ENCODE measurements at regions not wholly inside any gene's neighbourhood (a gene's known extent, or its start where the extent isn't known, plus 50 kb on each side); places are given as distances from the start of the nearest gene placed in this dataset.

- H3K4me2 ChIP-seq (ENCODE audit: extremely low read depth, insufficient read depth, low read length): no peak overlapping the region
- H2AFZ ChIP-seq (ENCODE audit: low read length): no peak overlapping the region
- no peaks in the 10 kb centered on the region for H3K79me2 ChIP-seq (ENCODE audit: control insufficient read depth, insufficient read depth, low read length)
- no peaks in the 10 kb centered on the region for H3K4me1 ChIP-seq (ENCODE audit: control insufficient read depth, extremely low read depth, insufficient read depth, low read length)
- TF ChIP-seq EZH2 (IDR thresholded peaks at IDR 0.05; ENCODE audit: low read length, missing control alignments) (no peak), CTCF (conservative IDR thresholded peaks at IDR 0.05 in 1 of 2, IDR thresholded peaks at IDR 0.05 in 1 of 2; ENCODE audit: low read depth in 1 of 2, low read length in 2 of 2) (no peak)
- no peak overlapping the region for H3K9ac ChIP-seq (ENCODE audit: insufficient read depth, low read length)
- H3K27me3 ChIP-seq (ENCODE audit: control insufficient read depth, insufficient read depth, low read length): no peaks in the 10 kb centered on the region
- no peak for DNase-seq (ENCODE audit: low read depth in 2 of 2)
- no peaks in the 10 kb centered on the region for H3K36me3 ChIP-seq (ENCODE audit: control insufficient read depth, insufficient read depth, low read length)
- H3K9me3 ChIP-seq (ENCODE audit: control insufficient read depth, insufficient read depth, low read depth, low read length): no peaks in the 10 kb centered on the region
- H3K27ac ChIP-seq (ENCODE audit: insufficient read depth, low read length): no peak overlapping the region
- H4K20me1 ChIP-seq (ENCODE audit: control insufficient read depth, extremely low read depth, insufficient read depth, low read length): no peaks in the 10 kb centered on the region
- no peak overlapping the region for H3K4me3 ChIP-seq (replicated peaks in 1 of 4; ENCODE audit: control extremely low read depth in 1 of 4, insufficient read depth in 1 of 4, low read depth in 3 of 4, low read length in 4 of 4)
Measured at GRCh38 chr2:125175415-125175814, 1150.3 kb downstream of the CNTNAP5 start.

- no peak for DNase-seq (ENCODE audit: low read depth in 2 of 2)
- no peak overlapping the region for H3K4me2 ChIP-seq (ENCODE audit: extremely low read depth, insufficient read depth, low read length)
- no peak overlapping the region for H3K27ac ChIP-seq (ENCODE audit: insufficient read depth, low read length)
- no peak overlapping the region for H3K9ac ChIP-seq (ENCODE audit: insufficient read depth, low read length)
- H3K4me1 ChIP-seq (ENCODE audit: control insufficient read depth, extremely low read depth, insufficient read depth, low read length): no peaks in the 10 kb centered on the region
- no peak overlapping the region for H3K4me3 ChIP-seq (replicated peaks in 1 of 4; ENCODE audit: control extremely low read depth in 1 of 4, insufficient read depth in 1 of 4, low read depth in 3 of 4, low read length in 4 of 4)
- H2AFZ ChIP-seq (ENCODE audit: low read length): no peak overlapping the region
- no peaks in the 10 kb centered on the region for H4K20me1 ChIP-seq (ENCODE audit: control insufficient read depth, extremely low read depth, insufficient read depth, low read length)
- no peaks in the 10 kb centered on the region for H3K27me3 ChIP-seq (ENCODE audit: control insufficient read depth, insufficient read depth, low read length)
- H3K9me3 ChIP-seq (ENCODE audit: control insufficient read depth, insufficient read depth, low read depth, low read length): no peaks in the 10 kb centered on the region
- H3K36me3 ChIP-seq (ENCODE audit: control insufficient read depth, insufficient read depth, low read length): no peaks in the 10 kb centered on the region
- H3K79me2 ChIP-seq (ENCODE audit: control insufficient read depth, insufficient read depth, low read length): no peaks in the 10 kb centered on the region
- TF ChIP-seq EZH2 (IDR thresholded peaks at IDR 0.05; ENCODE audit: low read length, missing control alignments) (no peak), CTCF (conservative IDR thresholded peaks at IDR 0.05 in 1 of 2, IDR thresholded peaks at IDR 0.05 in 1 of 2; ENCODE audit: low read depth in 1 of 2, low read length in 2 of 2) (no peak)
Measured at GRCh38 chr2:125185691-125186270, 1160.7 kb downstream of the CNTNAP5 start.

GRCh38 chr2:125207431-125207830 is 1182.3 kb downstream of the CNTNAP5 start:
- Histone ChIP-seq H3K4me3 (replicated peaks in 1 of 4; ENCODE audit: control extremely low read depth in 1 of 4, insufficient read depth in 1 of 4, low read depth in 3 of 4, low read length in 4 of 4) (no peak overlapping the region), H3K27ac (ENCODE audit: insufficient read depth, low read length) (no peak overlapping the region), H2AFZ (ENCODE audit: low read length) (no peak overlapping the region), H3K27me3 (ENCODE audit: control insufficient read depth, insufficient read depth, low read length) (no peaks in the 10 kb centered on the region), H3K4me1 (ENCODE audit: control insufficient read depth, extremely low read depth, insufficient read depth, low read length) (no peaks in the 10 kb centered on the region), H3K79me2 (ENCODE audit: control insufficient read depth, insufficient read depth, low read length) (no peaks in the 10 kb centered on the region), H3K36me3 (ENCODE audit: control insufficient read depth, insufficient read depth, low read length) (no peaks in the 10 kb centered on the region), H3K9ac (ENCODE audit: insufficient read depth, low read length) (no peak overlapping the region), H3K9me3 (ENCODE audit: control insufficient read depth, insufficient read depth, low read depth, low read length) (no peaks in the 10 kb centered on the region), H3K4me2 (ENCODE audit: extremely low read depth, insufficient read depth, low read length) (no peak overlapping the region), H4K20me1 (ENCODE audit: control insufficient read depth, extremely low read depth, insufficient read depth, low read length) (no peaks in the 10 kb centered on the region)
- no peak for TF ChIP-seq CTCF (conservative IDR thresholded peaks at IDR 0.05 in 1 of 2, IDR thresholded peaks at IDR 0.05 in 1 of 2; ENCODE audit: low read depth in 1 of 2, low read length in 2 of 2)
- no peak for TF ChIP-seq EZH2 (IDR thresholded peaks at IDR 0.05; ENCODE audit: low read length, missing control alignments)
- no peak for DNase-seq (ENCODE audit: low read depth in 2 of 2)

Data from fibroblast of lung (primary cell).